ENCODE measurements at regions not wholly inside any gene's neighbourhood (a gene's known extent, or its start where the extent isn't known, plus 50 kb on each side); places are given as distances from the start of the nearest gene placed in this dataset.
"Not testable (repeated sequence)": the region's sequence is repeated elsewhere in the genome, so short reads cannot be mapped to it uniquely, and the experiment has no call there.

- H3K27ac Mint-ChIP-seq; intact Hi-C loops (cut with micrococcal nuclease); H3K4me1 Mint-ChIP-seq (ENCODE audit: low read depth); DNase-seq (ENCODE audit: low spot score); H3K27me3 Mint-ChIP-seq (ENCODE audit: low read depth); H3K4me3 Mint-ChIP-seq (ENCODE audit: low read depth); H3K36me3 Mint-ChIP-seq (ENCODE audit: low read depth): not testable (repeated sequence)
- peaks cover 14% of the 10 kb centered on the region for H3K9me3 Mint-ChIP-seq
These were observed 197.9 kb downstream of the PYDC2 start for GRCh38 chr3:191658781-191659419.

GRCh38 chr3:191662150-191662549 is 201.2 kb downstream of the PYDC2 start:
- H3K4me3 Mint-ChIP-seq (ENCODE audit: low read depth); H3K27me3 Mint-ChIP-seq (ENCODE audit: low read depth); DNase-seq (ENCODE audit: low spot score); H3K4me1 Mint-ChIP-seq (ENCODE audit: low read depth); H3K27ac Mint-ChIP-seq; H3K36me3 Mint-ChIP-seq (ENCODE audit: low read depth); intact Hi-C loops (cut with micrococcal nuclease): not testable (repeated sequence)
- H3K9me3 Mint-ChIP-seq = peaks cover 18% of the 10 kb centered on the region

GRCh38 chr3:191680989-191681597 is 220.1 kb downstream of the PYDC2 start:
- Mint-ChIP-seq H3K4me1 (ENCODE audit: low read depth) (no peaks in the 10 kb centered on the region), H3K36me3 (ENCODE audit: low read depth) (no peaks in the 10 kb centered on the region), H3K27me3 (ENCODE audit: low read depth) (no peaks in the 10 kb centered on the region), H3K27ac (no peak overlapping the region), H3K4me3 (ENCODE audit: low read depth) (no peak overlapping the region), H3K9me3 (no peaks in the 10 kb centered on the region)
- DNase-seq (ENCODE audit: low spot score) = no peak
- intact Hi-C loops (cut with micrococcal nuclease) = no loop called here

- intact Hi-C loops (cut with micrococcal nuclease) = no loop called here
- Mint-ChIP-seq H3K27me3 (ENCODE audit: low read depth) (no peaks in the 10 kb centered on the region), H3K27ac (no peak overlapping the region), H3K4me1 (ENCODE audit: low read depth) (no peaks in the 10 kb centered on the region), H3K4me3 (ENCODE audit: low read depth) (no peak overlapping the region), H3K9me3 (no peaks in the 10 kb centered on the region), H3K36me3 (ENCODE audit: low read depth) (no peaks in the 10 kb centered on the region)
- DNase-seq (ENCODE audit: low spot score) = no peak
These were observed 222.0 kb downstream of the PYDC2 start for GRCh38 chr3:191682961-191683360.

GRCh38 chr3:191686626-191687025 is 225.7 kb downstream of the PYDC2 start:
- Mint-ChIP-seq H3K36me3 (ENCODE audit: low read depth) (no peaks in the 10 kb centered on the region), H3K27me3 (ENCODE audit: low read depth) (no peaks in the 10 kb centered on the region), H3K4me1 (ENCODE audit: low read depth) (no peaks in the 10 kb centered on the region), H3K9me3 (no peaks in the 10 kb centered on the region), H3K27ac (no peak overlapping the region), H3K4me3 (ENCODE audit: low read depth) (no peak overlapping the region)
- no peak for DNase-seq (ENCODE audit: low spot score)
- intact Hi-C loops (cut with micrococcal nuclease) = no loop called here

- no peak overlapping the region for H3K4me3 Mint-ChIP-seq (ENCODE audit: low read depth)
- H3K4me1 Mint-ChIP-seq (ENCODE audit: low read depth) = no peaks in the 10 kb centered on the region
- no peaks in the 10 kb centered on the region for H3K36me3 Mint-ChIP-seq (ENCODE audit: low read depth)
- intact Hi-C loops (cut with micrococcal nuclease) = no loop called here
- no peak for DNase-seq (ENCODE audit: low spot score)
- no peaks in the 10 kb centered on the region for H3K27me3 Mint-ChIP-seq (ENCODE audit: low read depth)
- H3K9me3 Mint-ChIP-seq = peaks cover 4% of the 10 kb centered on the region
- H3K27ac Mint-ChIP-seq = no peak overlapping the region
These were observed 227.9 kb downstream of the PYDC2 start for GRCh38 chr3:191688756-191689433.

- H3K27me3 Mint-ChIP-seq (ENCODE audit: low read depth); H3K4me3 Mint-ChIP-seq (ENCODE audit: low read depth); H3K4me1 Mint-ChIP-seq (ENCODE audit: low read depth); H3K36me3 Mint-ChIP-seq (ENCODE audit: low read depth); DNase-seq (ENCODE audit: low spot score); H3K27ac Mint-ChIP-seq; H3K9me3 Mint-ChIP-seq; intact Hi-C loops (cut with micrococcal nuclease): not testable (repeated sequence)
These were observed 230.2 kb downstream of the PYDC2 start for GRCh38 chr3:191691184-191691583.

- no peak overlapping the region for H3K4me3 Mint-ChIP-seq (ENCODE audit: low read depth)
- no peaks in the 10 kb centered on the region for H3K4me1 Mint-ChIP-seq (ENCODE audit: low read depth)
- no peak for DNase-seq (ENCODE audit: low spot score)
- H3K9me3 Mint-ChIP-seq = peaks cover 4% of the 10 kb centered on the region
- no peaks in the 10 kb centered on the region for H3K27me3 Mint-ChIP-seq (ENCODE audit: low read depth)
- intact Hi-C loops (cut with micrococcal nuclease) = no loop called here
- H3K27ac Mint-ChIP-seq = no peak overlapping the region
- no peaks in the 10 kb centered on the region for H3K36me3 Mint-ChIP-seq (ENCODE audit: low read depth)
These were observed 234.3 kb downstream of the PYDC2 start for GRCh38 chr3:191695131-191695814.

- no peak for DNase-seq (ENCODE audit: low spot score)
- no peaks in the 10 kb centered on the region for H3K36me3 Mint-ChIP-seq (ENCODE audit: low read depth)
- H3K27me3 Mint-ChIP-seq (ENCODE audit: low read depth) = no peaks in the 10 kb centered on the region
- H3K9me3 Mint-ChIP-seq = peaks cover 4% of the 10 kb centered on the region
- no peak overlapping the region for H3K4me3 Mint-ChIP-seq (ENCODE audit: low read depth)
- intact Hi-C loops (cut with micrococcal nuclease) = no loop called here
- H3K4me1 Mint-ChIP-seq (ENCODE audit: low read depth) = no peaks in the 10 kb centered on the region
- no peak overlapping the region for H3K27ac Mint-ChIP-seq
These were observed 234.8 kb downstream of the PYDC2 start for GRCh38 chr3:191695815-191696153.

GRCh38 chr3:191696348-191696747 is 235.4 kb downstream of the PYDC2 start:
- no peak overlapping the region for H3K27ac Mint-ChIP-seq
- H3K4me1 Mint-ChIP-seq (ENCODE audit: low read depth) = no peaks in the 10 kb centered on the region
- H3K27me3 Mint-ChIP-seq (ENCODE audit: low read depth) = no peaks in the 10 kb centered on the region
- peaks cover 4% of the 10 kb centered on the region for H3K9me3 Mint-ChIP-seq
- no peak overlapping the region for H3K4me3 Mint-ChIP-seq (ENCODE audit: low read depth)
- no peak for DNase-seq (ENCODE audit: low spot score)
- intact Hi-C loops (cut with micrococcal nuclease) = no loop called here
- H3K36me3 Mint-ChIP-seq (ENCODE audit: low read depth) = no peaks in the 10 kb centered on the region

GRCh38 chr3:191699546-191699945 is 238.6 kb downstream of the PYDC2 start:
- intact Hi-C loops (cut with micrococcal nuclease) = no loop called here
- Mint-ChIP-seq H3K27me3 (ENCODE audit: low read depth) (no peaks in the 10 kb centered on the region), H3K4me3 (ENCODE audit: low read depth) (no peak overlapping the region), H3K9me3 (peaks cover 11% of the 10 kb centered on the region), H3K27ac (no peak overlapping the region), H3K4me1 (ENCODE audit: low read depth) (no peaks in the 10 kb centered on the region), H3K36me3 (ENCODE audit: low read depth) (no peaks in the 10 kb centered on the region)
- no peak for DNase-seq (ENCODE audit: low spot score)

GRCh38 chr3:191702121-191702520 is 241.2 kb downstream of the PYDC2 start:
- intact Hi-C loops (cut with micrococcal nuclease) = no loop called here
- Mint-ChIP-seq H3K9me3 (peaks cover 11% of the 10 kb centered on the region), H3K27ac (no peak overlapping the region), H3K27me3 (ENCODE audit: low read depth) (no peaks in the 10 kb centered on the region), H3K4me3 (ENCODE audit: low read depth) (no peak overlapping the region), H3K36me3 (ENCODE audit: low read depth) (no peaks in the 10 kb centered on the region), H3K4me1 (ENCODE audit: low read depth) (no peaks in the 10 kb centered on the region)
- no peak for DNase-seq (ENCODE audit: low spot score)

GRCh38 chr3:191707817-191708216 is 246.9 kb downstream of the PYDC2 start:
- no peaks in the 10 kb centered on the region for H3K27me3 Mint-ChIP-seq (ENCODE audit: low read depth)
- no peaks in the 10 kb centered on the region for H3K4me1 Mint-ChIP-seq (ENCODE audit: low read depth)

More at GRCh38 chr3:191707817-191708216, 246.9 kb downstream of the PYDC2 start:
- DNase-seq (ENCODE audit: low spot score) = no peak
- H3K4me3 Mint-ChIP-seq (ENCODE audit: low read depth) = no peak overlapping the region
- no peak overlapping the region for H3K27ac Mint-ChIP-seq
- no peaks in the 10 kb centered on the region for H3K36me3 Mint-ChIP-seq (ENCODE audit: low read depth)
- intact Hi-C loops (cut with micrococcal nuclease) = no loop called here
- peaks cover 12% of the 10 kb centered on the region for H3K9me3 Mint-ChIP-seq
